Activated CD8-positive, alpha-beta memory T cell treated with anti-CD3 and anti-CD28 coated beads, Interleukin-2, amount 50 U/mL, for 48 hours (primary cell): ENCODE measurements at regions not wholly inside any gene's neighbourhood (a gene's known extent, or its start where the extent isn't known, plus 50 kb on each side); places are given as distances from the start of the nearest gene placed in this dataset.

Source experiments
- DNase-seq: peaks from one replicate; pipeline ENCODE4 v3.0.0-alpha.2; 2020

DNA sequence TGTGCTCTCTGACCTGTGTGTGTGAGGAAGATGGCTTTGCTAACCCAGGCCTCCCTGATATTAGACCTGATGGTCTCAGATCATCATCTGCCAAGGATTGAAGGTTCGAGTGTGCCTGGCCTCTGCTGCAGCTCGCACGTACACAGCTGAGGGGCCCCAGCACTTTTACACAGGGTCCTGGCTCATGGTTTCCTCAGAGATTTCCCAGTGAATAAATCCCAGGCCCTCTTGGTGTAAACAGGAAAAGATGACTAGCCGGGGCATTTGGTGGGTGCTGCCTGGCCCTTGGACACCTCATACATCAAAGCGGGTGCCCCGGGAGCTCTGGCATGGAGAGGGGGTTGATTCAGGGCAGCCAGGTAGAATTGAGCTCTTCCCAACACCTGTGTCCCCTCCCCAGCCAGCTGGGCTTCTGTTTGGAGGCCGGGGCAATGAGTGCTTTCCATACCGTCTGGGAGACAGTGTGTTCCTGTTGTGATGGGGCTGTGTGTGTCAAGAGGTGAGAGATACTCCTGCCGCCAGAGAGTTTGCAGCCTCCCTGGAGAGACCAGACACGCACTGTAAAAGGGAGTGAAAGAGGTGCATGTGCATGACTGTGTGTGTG is 72.5 kb upstream of the TLE3 start:
- no peak for DNase-seq

GRCh38 chr15:70169147-70169546 is 71.4 kb upstream of the TLE3 start:
- no peak for DNase-seq

DNA sequence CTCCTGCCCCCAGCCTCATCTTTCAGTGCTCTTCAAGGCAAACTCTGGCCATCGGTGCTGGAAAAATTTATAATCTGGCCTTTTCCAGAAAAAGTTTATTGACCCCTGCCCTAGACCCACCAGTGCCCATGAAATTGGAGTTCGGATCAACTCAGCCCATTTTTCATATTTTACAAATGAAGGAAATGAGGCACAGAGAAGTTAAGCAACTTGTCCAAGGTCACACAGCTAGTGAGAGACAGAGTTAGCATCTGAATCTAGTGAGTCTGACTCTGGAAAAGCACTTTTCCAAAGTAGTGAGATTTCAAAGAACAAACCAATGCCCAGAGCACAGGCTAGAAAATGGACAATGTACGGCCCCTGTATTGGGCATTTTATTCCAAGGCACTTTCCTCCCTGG is 69.4 kb upstream of the TLE3 start:
- DNase-seq: no peak

DNA sequence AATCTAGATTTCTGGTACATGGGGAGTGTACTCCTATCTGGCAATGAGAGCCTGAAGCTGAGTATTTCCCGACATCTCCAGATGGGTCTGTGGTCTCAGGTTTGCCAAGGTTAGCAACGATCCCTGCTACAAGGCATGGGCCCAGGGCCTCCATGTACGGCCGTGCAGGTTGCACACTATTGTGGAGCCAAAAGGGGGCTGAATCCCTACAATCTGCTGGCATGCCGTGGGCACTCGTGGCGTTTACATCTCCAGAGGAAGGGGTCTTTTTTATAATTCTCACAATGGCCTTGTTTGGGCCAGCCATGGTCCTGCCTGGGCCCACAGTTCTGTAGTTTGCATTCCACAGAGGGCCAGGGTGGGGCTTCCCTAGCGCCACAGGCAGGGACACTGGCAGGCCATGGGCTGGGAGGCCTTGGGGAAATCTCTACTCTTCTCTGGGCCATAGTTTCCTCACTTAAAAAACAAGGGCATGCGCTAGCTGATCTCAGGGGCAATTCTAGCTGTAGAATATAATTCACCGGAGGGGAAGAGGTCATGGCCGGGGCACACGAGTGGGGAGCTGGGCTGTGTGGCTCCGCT is 68.9 kb upstream of the TLE3 start:
- no peak for DNase-seq

GRCh38 chr15:70165716-70166284 is 68.1 kb upstream of the TLE3 start:
- DNase-seq: no peak

GRCh38 chr15:70164910-70165715 is 67.4 kb upstream of the TLE3 start:
- no peak for DNase-seq

GRCh38 chr15:70164156-70164900 is 66.6 kb upstream of the TLE3 start:
- no peak for DNase-seq

- no peak for DNase-seq
Measured at GRCh38 chr15:70160803-70161565, 63.3 kb upstream of the TLE3 start.

- no peak for DNase-seq
Measured at GRCh38 chr15:70160267-70160666, 62.5 kb upstream of the TLE3 start.

GRCh38 chr15:70159713-70160009 is 61.9 kb upstream of the TLE3 start:
- DNase-seq: no peak

DNA sequence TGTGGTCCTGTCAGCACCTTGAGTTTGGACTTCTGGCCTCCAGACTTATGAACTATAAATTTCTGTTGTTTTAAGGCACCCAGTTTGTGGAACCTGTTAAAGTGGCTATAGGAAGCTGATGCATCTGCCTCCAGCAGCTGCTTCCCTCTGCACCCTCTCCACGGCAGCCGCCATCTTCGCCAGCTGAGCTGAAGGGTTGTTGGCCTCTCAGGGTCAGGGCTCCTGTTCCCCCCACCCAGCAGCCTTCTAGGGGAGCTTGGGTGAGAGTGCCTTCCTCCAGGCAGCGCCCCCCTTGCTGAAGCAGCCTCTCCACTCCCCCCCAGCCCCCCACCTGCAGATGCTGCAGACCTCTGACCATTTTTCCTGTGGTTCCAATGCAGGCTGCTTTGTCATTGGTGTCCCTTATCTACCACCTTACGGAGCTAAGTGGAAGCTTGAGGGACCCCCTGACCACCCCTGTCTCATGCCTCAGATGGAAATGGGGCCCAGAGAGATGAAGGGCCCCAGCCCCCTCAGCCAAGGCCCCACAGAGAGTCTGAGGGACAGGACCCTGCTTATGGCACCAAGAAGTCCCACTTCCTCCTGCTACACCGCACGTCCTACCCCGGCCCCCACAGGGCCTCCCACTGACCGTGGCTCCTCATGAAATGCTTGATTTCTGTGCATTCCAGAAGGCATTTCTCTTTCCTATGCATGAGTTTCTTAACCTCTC is 61.4 kb upstream of the TLE3 start:
- DNase-seq: no peak

- DNase-seq: no peak
Measured at GRCh38 chr15:70158309-70159000, 60.7 kb upstream of the TLE3 start.

DNA sequence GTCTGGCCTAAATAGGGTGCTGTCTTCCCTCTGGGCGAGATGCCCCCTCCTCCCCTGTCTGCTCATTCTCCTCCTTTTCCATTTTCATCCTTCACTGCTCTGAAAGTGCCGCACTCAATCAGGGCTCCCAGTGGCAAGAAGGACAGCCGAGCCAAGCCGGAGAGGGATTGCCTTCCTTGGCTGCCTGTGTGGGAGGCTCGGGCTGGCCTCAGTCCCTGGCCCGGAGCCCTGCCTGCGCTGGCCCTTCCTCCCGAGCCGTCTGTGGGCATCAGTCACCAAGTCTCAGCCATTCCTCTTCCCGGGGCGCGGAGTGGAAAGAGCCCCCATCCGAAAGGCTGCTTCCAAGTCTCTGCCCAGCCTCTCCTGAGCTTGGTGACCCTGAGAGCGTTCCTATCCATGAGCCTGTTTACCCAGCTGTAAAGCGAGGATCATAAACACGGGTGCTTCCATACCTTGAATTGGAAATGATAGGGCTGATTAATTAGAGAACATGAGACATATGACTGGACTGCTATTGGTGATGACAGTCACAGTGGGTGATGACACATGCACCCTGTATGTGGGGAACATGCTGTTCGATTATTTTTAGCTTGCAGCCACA is 59.1 kb upstream of the TLE3 start:
- DNase-seq: no peak

GRCh38 chr15:70154718-70155347 is 57.1 kb upstream of the TLE3 start:
- no peak for DNase-seq

- no peak for DNase-seq
Measured at GRCh38 chr15:70153921-70154717, 56.4 kb upstream of the TLE3 start.

GRCh38 chr15:70152070-70152480 is 54.4 kb upstream of the TLE3 start:
- DNase-seq: no peak

DNA sequence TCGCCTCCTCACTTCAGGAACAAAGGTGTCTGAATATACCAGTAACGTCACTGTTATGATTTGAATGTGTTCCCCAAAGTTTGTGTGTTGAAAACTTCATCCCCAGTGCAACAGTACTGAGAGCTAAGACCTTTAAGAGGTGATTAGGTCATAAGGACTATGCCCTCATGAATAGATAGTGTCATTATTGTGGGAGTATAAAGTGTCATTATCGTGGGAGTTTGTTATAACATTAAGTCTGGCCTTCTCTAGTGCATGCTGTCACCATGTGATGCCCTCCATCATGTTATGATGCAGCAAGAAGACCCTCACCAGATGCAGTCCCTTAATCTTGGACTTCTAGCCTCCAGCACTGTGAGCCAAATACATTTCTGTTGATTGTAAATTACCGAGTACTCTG is 53.7 kb upstream of the TLE3 start:
- DNase-seq: no peak

DNA sequence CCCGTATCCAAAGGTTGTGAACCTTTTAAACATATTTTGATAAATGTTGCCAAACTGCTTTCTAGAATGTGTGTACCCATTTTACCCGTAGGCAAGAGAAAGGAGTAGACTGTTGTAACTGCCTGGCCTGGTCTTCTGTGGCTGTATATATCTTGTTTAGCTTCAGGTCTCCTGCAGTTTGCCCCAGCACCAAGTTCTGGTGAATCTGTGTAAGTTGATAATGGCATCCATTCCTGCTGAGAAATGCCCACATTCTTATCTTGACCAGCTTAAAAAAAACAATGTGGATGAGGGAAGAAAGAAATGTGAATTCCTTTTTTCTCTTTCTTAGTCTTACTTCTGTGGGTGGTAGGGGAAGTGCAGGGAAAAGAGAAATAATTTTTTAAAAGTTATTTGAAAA is 53.3 kb upstream of the TLE3 start:
- no peak for DNase-seq

DNA sequence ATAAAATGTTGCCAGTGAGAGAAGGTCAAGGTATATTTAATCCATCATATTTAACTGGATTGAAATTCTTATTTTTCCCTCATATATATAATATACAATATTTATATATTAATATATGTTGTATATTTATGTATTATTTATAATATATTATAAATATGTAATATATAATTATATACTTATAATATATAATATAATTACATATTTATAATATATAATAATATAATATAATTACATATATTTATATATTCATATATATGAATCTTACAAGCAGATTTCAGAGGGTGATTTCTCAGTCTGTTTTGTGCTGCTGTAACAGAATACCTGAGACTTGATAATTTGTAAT is 52.7 kb upstream of the TLE3 start:
- no peak for DNase-seq
